Type B pancreatic cell (in vitro differentiated cells): ENCODE measurements at regions not wholly inside any gene's neighbourhood (a gene's known extent, or its start where the extent isn't known, plus 50 kb on each side); places are given as distances from the start of the nearest gene placed in this dataset.

ENCODE experiments used
- DNase-seq: peaks from one replicate; pipeline ENCODE4 v3.0.0; 2021; ENCODE audit warnings: mixed read lengths; ENCODE audit not compliant: unreplicated experiment; ENCODE audit errors: extremely low spot score
- H3K27ac Mint-ChIP-seq: 2 replicates; pipeline ENCODE4 v1.8.0; 2021; ENCODE audit warnings: mild to moderate bottlenecking, mixed read lengths
- H3K27me3 Mint-ChIP-seq: 2 replicates; pipeline ENCODE4 v1.8.0; 2021; ENCODE audit warnings: mixed read lengths
- H3K36me3 Mint-ChIP-seq: 2 replicates; pipeline ENCODE4 v1.8.0; 2021; ENCODE audit warnings: mixed read lengths
- H3K4me1 Mint-ChIP-seq: one replicate; pipeline ENCODE4 v1.8.0; 2021; ENCODE audit warnings: mixed read lengths; ENCODE audit not compliant: unreplicated experiment
- H3K4me3 Mint-ChIP-seq: 2 replicates; pipeline ENCODE4 v1.8.0; 2021; ENCODE audit warnings: mild to moderate bottlenecking, mixed read lengths
- H3K9me3 Mint-ChIP-seq: 2 replicates; pipeline ENCODE4 v1.8.0; 2021; ENCODE audit warnings: mixed read lengths
- TF ChIP-seq, protein P1 (sequence below): fragments of 200-600 bp; sonication (generic); conservative IDR thresholded peaks from 2 replicates; pipeline ENCODE4 v1.5.0; 2021; ENCODE audit warnings: antibody characterized with exemption, mild to moderate bottlenecking

DNA sequence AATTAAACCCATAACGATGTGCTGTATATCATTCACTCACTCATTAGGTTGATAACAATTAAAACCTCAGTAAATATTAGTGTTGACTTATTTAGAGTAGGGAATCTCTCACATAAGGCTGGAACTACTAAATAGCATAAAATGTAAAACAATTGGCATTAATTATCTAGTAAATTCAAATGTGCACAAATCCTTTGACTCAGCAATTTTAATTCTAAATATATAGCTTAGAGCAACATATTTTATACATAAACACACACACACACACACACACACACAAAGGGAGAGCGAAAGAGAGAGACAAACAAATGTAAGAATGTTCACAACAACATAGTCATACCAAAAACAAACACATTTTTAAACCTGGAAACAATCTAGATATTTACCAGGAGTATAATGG, 443.1 kb upstream of the KCNH7 start:
- Mint-ChIP-seq H3K36me3 (no peaks in the 10 kb centered on the region), H3K4me3 (no peak overlapping the region), H3K27ac (no peak overlapping the region), H3K4me1 (no peaks in the 10 kb centered on the region), H3K27me3 (peaks cover 3% of the 10 kb centered on the region), H3K9me3 (peaks cover 6% of the 10 kb centered on the region)
- TF ChIP-seq, protein P1, sequence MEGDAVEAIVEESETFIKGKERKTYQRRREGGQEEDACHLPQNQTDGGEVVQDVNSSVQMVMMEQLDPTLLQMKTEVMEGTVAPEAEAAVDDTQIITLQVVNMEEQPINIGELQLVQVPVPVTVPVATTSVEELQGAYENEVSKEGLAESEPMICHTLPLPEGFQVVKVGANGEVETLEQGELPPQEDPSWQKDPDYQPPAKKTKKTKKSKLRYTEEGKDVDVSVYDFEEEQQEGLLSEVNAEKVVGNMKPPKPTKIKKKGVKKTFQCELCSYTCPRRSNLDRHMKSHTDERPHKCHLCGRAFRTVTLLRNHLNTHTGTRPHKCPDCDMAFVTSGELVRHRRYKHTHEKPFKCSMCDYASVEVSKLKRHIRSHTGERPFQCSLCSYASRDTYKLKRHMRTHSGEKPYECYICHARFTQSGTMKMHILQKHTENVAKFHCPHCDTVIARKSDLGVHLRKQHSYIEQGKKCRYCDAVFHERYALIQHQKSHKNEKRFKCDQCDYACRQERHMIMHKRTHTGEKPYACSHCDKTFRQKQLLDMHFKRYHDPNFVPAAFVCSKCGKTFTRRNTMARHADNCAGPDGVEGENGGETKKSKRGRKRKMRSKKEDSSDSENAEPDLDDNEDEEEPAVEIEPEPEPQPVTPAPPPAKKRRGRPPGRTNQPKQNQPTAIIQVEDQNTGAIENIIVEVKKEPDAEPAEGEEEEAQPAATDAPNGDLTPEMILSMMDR, result no peak
- DNase-seq, result no peak

DNA sequence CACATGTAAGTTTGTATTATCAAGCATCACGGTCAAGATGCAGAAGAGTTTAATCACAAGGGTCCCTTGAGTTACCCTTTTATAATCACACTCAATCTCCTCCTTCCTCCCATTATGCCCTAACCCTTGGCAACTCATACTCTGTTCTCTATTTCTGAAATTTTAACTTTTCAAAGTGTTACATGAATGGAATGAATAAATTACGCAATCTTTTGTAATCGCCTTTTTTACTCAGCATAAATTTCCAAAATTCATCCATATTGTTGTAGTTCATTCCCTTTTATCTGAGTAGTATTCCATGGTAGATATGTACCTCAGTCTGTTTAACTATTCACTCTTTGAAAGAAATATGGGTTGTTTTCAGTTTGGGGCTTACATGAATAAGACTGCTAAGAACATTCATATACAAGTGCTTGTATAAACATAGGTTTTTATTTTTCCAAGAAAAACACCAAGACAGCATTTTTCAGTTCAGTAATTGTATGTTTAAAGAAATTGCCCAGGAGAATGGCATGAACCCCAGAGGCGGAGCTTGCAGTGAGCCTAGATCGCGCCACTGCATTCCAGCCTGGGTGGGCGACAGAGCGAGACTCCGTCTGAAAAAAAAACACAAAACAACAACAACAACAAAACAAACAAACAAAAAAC, 430.9 kb upstream of the KCNH7 start:
- no peak for DNase-seq
- no peak overlapping the region for H3K4me3 Mint-ChIP-seq
- no peak overlapping the region for H3K27ac Mint-ChIP-seq
- H3K27me3 Mint-ChIP-seq, result no peaks in the 10 kb centered on the region
- no peaks in the 10 kb centered on the region for H3K36me3 Mint-ChIP-seq
- no peaks in the 10 kb centered on the region for H3K9me3 Mint-ChIP-seq
- TF ChIP-seq, protein P1, result no peak
- H3K4me1 Mint-ChIP-seq, result no peaks in the 10 kb centered on the region

DNA sequence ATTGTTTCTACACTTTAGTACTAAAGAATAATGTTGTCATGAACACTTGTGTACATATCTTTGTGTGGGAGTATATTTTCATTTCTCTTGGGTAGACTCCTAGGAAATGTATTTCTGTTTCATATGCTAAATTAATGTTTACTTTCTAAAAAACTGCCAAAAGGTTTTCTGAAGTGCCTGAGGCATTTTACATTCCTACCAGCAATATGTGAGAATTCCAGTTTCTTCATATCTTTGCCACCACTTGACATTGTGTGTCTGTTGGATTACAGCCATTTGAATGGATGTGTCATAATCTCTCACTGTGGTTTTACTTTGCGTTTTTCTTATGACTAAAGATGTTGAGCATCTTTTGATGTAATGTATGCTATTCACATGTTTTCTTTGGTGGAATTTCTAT, 428.2 kb upstream of the KCNH7 start:
- H3K4me3 Mint-ChIP-seq, result no peak overlapping the region
- H3K9me3 Mint-ChIP-seq, result no peaks in the 10 kb centered on the region
- no peaks in the 10 kb centered on the region for H3K27me3 Mint-ChIP-seq
- H3K36me3 Mint-ChIP-seq, result no peaks in the 10 kb centered on the region
- no peak overlapping the region for H3K27ac Mint-ChIP-seq
- TF ChIP-seq, protein P1, result no peak
- H3K4me1 Mint-ChIP-seq, result no peaks in the 10 kb centered on the region
- DNase-seq, result no peak

DNA sequence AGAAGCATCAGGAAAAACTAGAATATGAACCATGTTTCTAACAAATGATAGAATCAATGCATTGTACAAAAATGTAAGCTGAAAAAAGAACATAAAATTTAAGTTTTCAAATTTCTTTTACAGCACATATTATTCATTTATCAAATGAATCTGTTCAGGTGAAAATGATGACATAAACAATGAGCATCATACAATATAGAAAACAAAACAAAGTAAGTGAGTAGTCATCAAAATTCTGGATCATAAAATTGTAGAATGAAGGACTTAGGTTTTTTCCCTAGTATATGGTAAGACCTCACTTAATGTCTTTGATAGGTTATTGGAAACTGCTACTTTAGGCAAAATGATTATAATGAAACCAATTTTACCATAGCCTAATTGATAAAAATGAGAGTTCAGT, 427.0 kb upstream of the KCNH7 start:
- H3K36me3 Mint-ChIP-seq, result no peaks in the 10 kb centered on the region
- no peaks in the 10 kb centered on the region for H3K27me3 Mint-ChIP-seq
- H3K9me3 Mint-ChIP-seq, result no peaks in the 10 kb centered on the region
- no peaks in the 10 kb centered on the region for H3K4me1 Mint-ChIP-seq
- DNase-seq, result no peak
- H3K27ac Mint-ChIP-seq, result no peak overlapping the region
- H3K4me3 Mint-ChIP-seq, result no peak overlapping the region
- TF ChIP-seq, protein P1, result no peak

DNA sequence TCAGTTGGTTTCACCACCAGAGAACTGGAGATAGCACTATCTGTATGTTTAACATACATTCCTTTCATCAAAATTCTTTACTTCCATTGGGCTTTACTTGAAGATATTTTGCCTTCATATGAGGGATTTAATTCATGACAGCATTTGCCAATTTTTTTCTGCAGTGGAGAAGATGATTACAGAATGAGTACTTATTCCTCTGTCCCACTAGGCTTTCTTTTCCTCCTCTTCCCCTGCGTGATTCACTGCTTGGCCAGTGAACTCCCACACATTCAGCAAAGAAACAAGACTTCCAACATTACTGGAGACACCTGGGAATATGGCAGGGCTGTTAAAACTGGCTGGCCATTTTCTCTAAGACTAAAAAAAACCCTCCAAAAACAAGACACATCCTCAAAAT, 425.8 kb upstream of the KCNH7 start:
- no peak for DNase-seq
- TF ChIP-seq, protein P1, result no peak
- peaks cover 4% of the 10 kb centered on the region for H3K4me1 Mint-ChIP-seq

DNA sequence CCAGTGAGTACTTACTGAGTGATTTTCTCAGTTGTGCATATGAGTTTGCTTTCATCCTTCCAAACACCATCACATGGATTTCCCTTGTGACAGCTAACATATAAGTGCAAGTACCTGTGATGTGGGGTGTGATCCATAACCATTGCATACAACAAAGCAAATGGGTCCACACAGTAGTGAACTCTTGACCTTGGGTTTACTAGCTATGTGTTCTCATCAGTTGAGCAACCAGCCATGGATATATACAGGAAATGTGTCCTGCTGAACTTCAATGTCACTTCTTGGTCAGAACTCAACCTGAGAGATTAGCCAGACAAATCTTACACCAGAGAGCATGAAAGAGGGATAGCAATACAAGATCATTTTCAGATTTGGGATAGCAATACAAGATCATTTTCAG, 420.9 kb upstream of the KCNH7 start:
- Mint-ChIP-seq H3K4me3 (no peak overlapping the region), H3K27ac (no peak overlapping the region), H3K27me3 (peaks cover 3% of the 10 kb centered on the region), H3K4me1 (peaks cover 9% of the 10 kb centered on the region), H3K36me3 (no peaks in the 10 kb centered on the region), H3K9me3 (no peaks in the 10 kb centered on the region)
- TF ChIP-seq, protein P1, result no peak
- no peak for DNase-seq

More for the DNA sequence above, 425.8 kb upstream of the KCNH7 start:
- no peaks in the 10 kb centered on the region for H3K36me3 Mint-ChIP-seq
- no peaks in the 10 kb centered on the region for H3K9me3 Mint-ChIP-seq
- no peak overlapping the region for H3K27ac Mint-ChIP-seq
- no peak overlapping the region for H3K4me3 Mint-ChIP-seq
- H3K27me3 Mint-ChIP-seq, result no peaks in the 10 kb centered on the region
